HCT116 (cell line): ENCODE measurements at regions not wholly inside any gene's neighbourhood (a gene's known extent, or its start where the extent isn't known, plus 50 kb on each side); places are given as distances from the start of the nearest gene placed in this dataset.

Experiments used
- ATAC-seq: fragments of 200-7000 bp; cut with Tn5 transposase; 2 replicates; pipeline ENCODE4 v1.9.1; 2020; ENCODE audit warnings: mild to moderate bottlenecking, moderate library complexity
- BruUV-seq: library from RNA; stranded (reverse); fragments of 400-500 nt; replicated peaks from 2 replicates; lab custom pipeline; 2021; lab: Mats Ljungman, UMichigan
- CTCF ChIA-PET: fragments of 300-600 bp; sonication (Branson Sonifier 250); formaldehyde crosslinking; loops from one replicate; lab custom pipeline; 2021; ENCODE audit warnings: antibody characterized with exemption; lab: Charles Lee
- POLR2A ChIA-PET: fragments of 300-600, 350-600 bp; sonication (Branson Sonifier 250); formaldehyde crosslinking; loops from one replicate; lab custom pipeline; 2021; ENCODE audit warnings: antibody characterized with exemption; lab: Charles Lee
- RAD21 ChIA-PET, 2 experiments: fragments of 300-600 bp; sonication (Branson Sonifier 250); formaldehyde crosslinking; loops; one replicate each; lab custom pipeline; 2023; ENCODE audit warnings: low total read pairs in 2 of 2; ENCODE audit not compliant: uncharacterized antibody in 2 of 2, unreplicated experiment in 2 of 2, low non-redundant PET in 1 of 2; lab: Charles Lee
- DNase-seq: peaks from one replicate; pipeline ENCODE4 v3.0.0-alpha.2; 2010; ENCODE audit warnings: low read depth, low spot score
- H2AFZ ChIP-seq: fragments of 200-600 bp; shearing (Covaris generic), sonication (generic); 2 replicates; pipeline ENCODE4 v1.6.1; 2017; ENCODE audit warnings: low read depth, mixed run types, mixed read lengths, antibody characterized with exemption, low read length; ENCODE audit not compliant: poor library complexity, severe bottlenecking
- H3K27ac ChIP-seq: 2 replicates; pipeline ENCODE4 v1.5.1; 2012; ENCODE audit warnings: low read depth, low read length
- H3K27me3 ChIP-seq: fragments of 200-600 bp; sonication (generic); 2 replicates; pipeline ENCODE4 v1.6.1; 2016; ENCODE audit warnings: mixed run types, low read length, mixed read lengths; ENCODE audit not compliant: insufficient read depth
- H3K36me3 ChIP-seq, 2 experiments: fragments of 200-500 bp in 1 of 2; fragments of 200-600 bp in 1 of 2; sonication (Bioruptor generic) in 1 of 2; sonication (generic) in 1 of 2; 2 replicates each; pipeline versions ENCODE4 v1.5.1 to v1.6.1; 2014 to 2016; ENCODE audit warnings: low read length in 2 of 2, inconsistent platforms in 1 of 2, mixed read lengths in 1 of 2, mixed run types in 1 of 2; ENCODE audit not compliant: insufficient read depth in 2 of 2, control insufficient read depth in 1 of 2
- H3K4me1 ChIP-seq, 2 experiments: fragments of 200-600 bp in 1 of 2; sonication (generic) in 1 of 2; 2 replicates each; pipeline versions ENCODE4 v1.5.1 to v1.6.1; 2012 to 2017; ENCODE audit warnings: low read length in 2 of 2, inconsistent platforms in 1 of 2, mild to moderate bottlenecking in 1 of 2, mixed read lengths in 1 of 2, mixed run types in 1 of 2, moderate library complexity in 1 of 2; ENCODE audit not compliant: insufficient read depth in 2 of 2, control insufficient read depth in 1 of 2
- H3K4me2 ChIP-seq: fragments of 200-600 bp; sonication (generic); 2 replicates; pipeline ENCODE4 v1.6.1; 2017; ENCODE audit warnings: mixed run types, low read length, mixed read lengths
- H3K4me3 ChIP-seq, 2 experiments: fragments of 200-600 bp in 1 of 2; sonication (generic) in 1 of 2; replicated peaks in 1 of 2; 2 replicates each; pipeline ENCODE4 v1.5.1; 2011 to 2016; ENCODE audit warnings: low read length in 2 of 2, control low read depth in 1 of 2, low read depth in 1 of 2, mild to moderate bottlenecking in 1 of 2, mixed read lengths in 1 of 2, mixed run types in 1 of 2
- H3K79me2 ChIP-seq: fragments of 200-600 bp; sonication (generic); 2 replicates; pipeline ENCODE4 v1.6.1; 2017; ENCODE audit warnings: mild to moderate bottlenecking, mixed run types, low read length, moderate library complexity, mixed read lengths; ENCODE audit not compliant: insufficient read depth
- H3K9ac ChIP-seq: fragments of 200-600 bp; sonication (generic); 2 replicates; pipeline ENCODE4 v1.6.1; 2016; ENCODE audit warnings: low read length, mixed read lengths
- H3K9me2 ChIP-seq: fragments of 200-600 bp; sonication (generic), shearing (Covaris generic); 2 replicates; pipeline ENCODE4 v1.6.1; 2017; ENCODE audit warnings: mixed run types, mild to moderate bottlenecking, moderate library complexity; ENCODE audit not compliant: insufficient read depth
- H3K9me3 ChIP-seq, 2 experiments: fragments of 200-500 bp in 1 of 2; fragments of 200-600 bp in 1 of 2; sonication (Bioruptor generic) in 1 of 2; sonication (generic) in 1 of 2; 2 replicates each; pipeline ENCODE4 v1.6.1; 2014 to 2017; ENCODE audit warnings: low read length in 2 of 2, mixed read lengths in 2 of 2, inconsistent platforms in 1 of 2, low read depth in 1 of 2, mild to moderate bottlenecking in 1 of 2, mixed run types in 1 of 2, moderate library complexity in 1 of 2; ENCODE audit not compliant: control insufficient read depth in 1 of 2, insufficient read depth in 1 of 2
- H4K20me1 ChIP-seq: fragments of 200-600 bp; sonication (generic), shearing (Covaris generic); 2 replicates; pipeline ENCODE4 v1.6.1; 2017; ENCODE audit warnings: mixed run types, mild to moderate bottlenecking, moderate library complexity; ENCODE audit not compliant: insufficient read depth
- CTCF ChIP-seq, 3 experiments: fragments of 200-600 bp in 1 of 3; sonication (generic) in 1 of 3; IDR thresholded peaks in 2 of 3; conservative IDR thresholded peaks in 1 of 3; 2 replicates each; pipeline ENCODE4 v1.5.1; 2012 to 2017; ENCODE audit warnings: low read depth in 2 of 3, low read length in 2 of 3, antibody characterized with exemption in 1 of 3, borderline replicate concordance in 1 of 3, control low read depth in 1 of 3, mild to moderate bottlenecking in 1 of 3, mixed read lengths in 1 of 3, mixed run types in 1 of 3, moderate library complexity in 1 of 3; ENCODE audit not compliant: insufficient read depth in 1 of 3
- EZH2phosphoT487 ChIP-seq: fragments of 200-600 bp; IDR thresholded peaks from 2 replicates; pipeline ENCODE4 v1.6.1; 2018; ENCODE audit warnings: antibody characterized with exemption, borderline replicate concordance
- FOSL1 ChIP-seq: IDR thresholded peaks from 2 replicates; pipeline ENCODE4 v1.6.1; 2012; ENCODE audit warnings: low read depth
- JUND ChIP-seq: IDR thresholded peaks from 2 replicates; pipeline ENCODE4 v1.6.1; 2012
- POLR2A ChIP-seq: IDR thresholded peaks from 2 replicates; pipeline ENCODE4 v1.7.0; 2011; ENCODE audit warnings: borderline replicate concordance; ENCODE audit not compliant: insufficient read depth, insufficient read length; ENCODE audit errors: extremely low read depth
- POLR2AphosphoS5 ChIP-seq: IDR thresholded peaks from 2 replicates; pipeline ENCODE4 v1.6.1; 2011; ENCODE audit warnings: mild to moderate bottlenecking, low read depth, low read length, moderate library complexity
- RAD21 ChIP-seq: IDR thresholded peaks from 2 replicates; pipeline ENCODE4 v1.6.1; 2012; ENCODE audit warnings: low read depth, mild to moderate bottlenecking
- SIN3A ChIP-seq: IDR thresholded peaks from 2 replicates; pipeline ENCODE4 v1.6.1; 2012; ENCODE audit warnings: low read depth
- SP1 ChIP-seq: IDR thresholded peaks from 2 replicates; pipeline ENCODE4 v1.6.1; 2012; ENCODE audit warnings: low read depth
- TCF7L2 ChIP-seq: IDR thresholded peaks from 2 replicates; pipeline ENCODE4 v1.7.0; 2011; ENCODE audit warnings: borderline replicate concordance, inconsistent platforms; ENCODE audit not compliant: insufficient read depth, insufficient read length; ENCODE audit errors: extremely low read depth
- ZNF274 ChIP-seq: fragments of 200-500 bp; sonication (Bioruptor generic); IDR thresholded peaks from 2 replicates; pipeline ENCODE4 v1.6.1; 2014; ENCODE audit warnings: mild to moderate bottlenecking, low read depth, low read length, inconsistent platforms
- intact Hi-C: fragments of 100-400 bp; cut with micrococcal nuclease; formaldehyde crosslinking; loops from 2 replicates; pipeline ENCODE4 v1.10.0; 2022

GRCh38 chr4:147052361-147052760, 106.7 kb upstream of the TTC29 start:
- Histone ChIP-seq H4K20me1 (no peaks in the 10 kb centered on the region), H3K9ac (no peak overlapping the region), H3K4me3 (no peak overlapping the region), H3K9me3 (no peaks in the 10 kb centered on the region), H3K4me2 (peak overlapping the region; percentile 35), H2AFZ (no peak overlapping the region), H3K4me1 (peaks cover 0 to 5% of the 10 kb centered on the region in 2 experiments; a peak in 1 of 4 replicates), H3K9me2 (no peaks in the 10 kb centered on the region), H3K36me3 (no peaks in the 10 kb centered on the region), H3K79me2 (no peaks in the 10 kb centered on the region), H3K27me3 (no peaks in the 10 kb centered on the region), H3K27ac (no peak overlapping the region)
- RAD21 ChIA-PET = no interaction called here
- intact Hi-C loops = no loop called here
- BruUV-seq = no TSS peak
- CTCF ChIA-PET = no interaction called here
- POLR2A ChIA-PET = no interaction called here
- no peak for DNase-seq
- TF ChIP-seq TCF7L2 (no peak), POLR2A (no peak), EZH2phosphoT487 (no peak), FOSL1 (no peak), JUND (no peak), POLR2AphosphoS5 (no peak), SIN3A (no peak), ZNF274 (no peak), CTCF (IDR thresholded peaks at IDR 0.05 in 2 of 3, conservative IDR thresholded peaks at IDR 0.05 in 1 of 3; ENCODE audit: borderline replicate concordance in 1 of 3, insufficient read depth in 1 of 3, low read depth in 2 of 3, low read length in 2 of 3) (no peak), SP1 (no peak), RAD21 (no peak)
- ATAC-seq = 0 out of 2 replicates have a peak, but pooled peaks have one; percentile 42
